ENCODE measurements at regions not wholly inside any gene's neighbourhood (a gene's known extent, or its start where the extent isn't known, plus 50 kb on each side); places are given as distances from the start of the nearest gene placed in this dataset.
"Not testable (repeated sequence)": the region's sequence is repeated elsewhere in the genome, so short reads cannot be mapped to it uniquely, and the experiment has no call there.

DNA sequence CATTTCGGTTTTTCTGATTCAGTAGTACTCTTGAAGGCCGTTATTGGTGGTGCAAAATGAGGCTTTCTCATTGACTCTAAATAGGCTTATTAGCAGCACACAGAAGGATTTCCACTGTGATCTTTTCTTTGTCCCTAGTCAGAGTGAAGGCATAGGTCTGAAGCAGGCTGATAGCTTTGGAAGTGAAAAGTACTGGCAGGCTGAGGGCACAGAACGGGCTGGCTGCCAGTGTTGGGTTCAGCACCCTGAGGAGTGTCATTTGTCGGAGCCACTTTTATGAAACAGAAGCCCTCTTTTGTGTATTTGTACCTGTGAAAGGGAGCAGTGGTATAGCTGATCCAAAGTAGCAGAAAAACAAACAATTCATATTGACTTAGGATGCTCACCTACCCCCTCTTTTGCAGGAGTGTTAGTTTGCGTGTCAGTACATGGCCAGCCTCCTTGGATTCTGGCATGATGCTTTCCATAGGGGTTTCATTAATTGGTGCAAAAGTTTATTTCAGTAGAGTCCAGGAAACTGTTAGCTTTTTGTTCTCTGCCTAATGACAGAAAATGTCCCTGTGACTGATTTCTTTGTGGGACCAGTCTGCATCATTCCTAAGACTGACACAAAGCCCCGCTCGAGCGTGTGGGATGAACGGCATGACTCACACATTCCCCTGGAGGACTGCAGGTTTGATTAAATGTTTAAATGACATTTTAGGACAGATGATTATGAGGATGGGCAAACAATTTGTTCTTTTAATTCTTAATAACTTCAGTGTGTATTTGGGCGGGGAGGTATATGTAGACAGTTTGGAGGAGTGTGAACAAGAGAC, 239.1 kb upstream of the VKORC1L1 start:
- TF ChIP-seq POLR2A (IDR thresholded peaks at IDR 0.05): not testable (repeated sequence)
- TF ChIP-seq, protein P1, sequence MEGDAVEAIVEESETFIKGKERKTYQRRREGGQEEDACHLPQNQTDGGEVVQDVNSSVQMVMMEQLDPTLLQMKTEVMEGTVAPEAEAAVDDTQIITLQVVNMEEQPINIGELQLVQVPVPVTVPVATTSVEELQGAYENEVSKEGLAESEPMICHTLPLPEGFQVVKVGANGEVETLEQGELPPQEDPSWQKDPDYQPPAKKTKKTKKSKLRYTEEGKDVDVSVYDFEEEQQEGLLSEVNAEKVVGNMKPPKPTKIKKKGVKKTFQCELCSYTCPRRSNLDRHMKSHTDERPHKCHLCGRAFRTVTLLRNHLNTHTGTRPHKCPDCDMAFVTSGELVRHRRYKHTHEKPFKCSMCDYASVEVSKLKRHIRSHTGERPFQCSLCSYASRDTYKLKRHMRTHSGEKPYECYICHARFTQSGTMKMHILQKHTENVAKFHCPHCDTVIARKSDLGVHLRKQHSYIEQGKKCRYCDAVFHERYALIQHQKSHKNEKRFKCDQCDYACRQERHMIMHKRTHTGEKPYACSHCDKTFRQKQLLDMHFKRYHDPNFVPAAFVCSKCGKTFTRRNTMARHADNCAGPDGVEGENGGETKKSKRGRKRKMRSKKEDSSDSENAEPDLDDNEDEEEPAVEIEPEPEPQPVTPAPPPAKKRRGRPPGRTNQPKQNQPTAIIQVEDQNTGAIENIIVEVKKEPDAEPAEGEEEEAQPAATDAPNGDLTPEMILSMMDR (IDR thresholded peaks at IDR 0.05): not testable (repeated sequence)
